ENCODE measurements at regions not wholly inside any gene's neighbourhood (a gene's known extent, or its start where the extent isn't known, plus 50 kb on each side); places are given as distances from the start of the nearest gene placed in this dataset.
A peak's percentile ranks its signal among the peaks of the same experiment; 100 is the strongest.
"Not testable (repeated sequence)": the region's sequence is repeated elsewhere in the genome, so short reads cannot be mapped to it uniquely, and the experiment has no call there.

- no peak for DNase-seq
- intact Hi-C loops (cut with DNase I): no loop called here
These were observed 297.6 kb upstream of the ZNF507 start for GRCh38 chr19:32047788-32048187.

DNA sequence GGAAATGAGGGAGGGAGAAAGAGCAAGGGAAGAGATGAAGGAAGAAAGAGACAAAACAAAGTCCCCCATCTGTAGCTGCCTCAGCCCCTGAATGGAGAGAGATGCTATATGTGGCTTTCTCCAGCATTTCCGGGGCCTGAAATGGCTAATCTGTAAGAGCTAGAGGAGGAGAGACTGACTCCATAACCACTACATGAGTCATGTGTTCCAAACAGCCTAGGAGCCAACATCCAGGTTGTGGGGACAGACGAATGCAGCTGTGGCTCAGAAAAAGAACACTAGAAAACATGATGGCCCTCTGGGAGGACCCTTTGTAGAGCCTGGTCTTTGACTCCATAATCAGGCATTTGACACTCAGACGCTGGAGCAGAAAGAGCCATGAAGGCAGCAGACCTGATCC lies 292.0 kb upstream of the ZNF507 start:
- intact Hi-C loops (cut with DNase I): no loop called here
- no peak for DNase-seq

- peak in 1 of 10 donors; percentile 11 for DNase-seq
- intact Hi-C loops (cut with DNase I): no loop called here
These were observed 291.5 kb upstream of the ZNF507 start for GRCh38 chr19:32053861-32054260.

DNA sequence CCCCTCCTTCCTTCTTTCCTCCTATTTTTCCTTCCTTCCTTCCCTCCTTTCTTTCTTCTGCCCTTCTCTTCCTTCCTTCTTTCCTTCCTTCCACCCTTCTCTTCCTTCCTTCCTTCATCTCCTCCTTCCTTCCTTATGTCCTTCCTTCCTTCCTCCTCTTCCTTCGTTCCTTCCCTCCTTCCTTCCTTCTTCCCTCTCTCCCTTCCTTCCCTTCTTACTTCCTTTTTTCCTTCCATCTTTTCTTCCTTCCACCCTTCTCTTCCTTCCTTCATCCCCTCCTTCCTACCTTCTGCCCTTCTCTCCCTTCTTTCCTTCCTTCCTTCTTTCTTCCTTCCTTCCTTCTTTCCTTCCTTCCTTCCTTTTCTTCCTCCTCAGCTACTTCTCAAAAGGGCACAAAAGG lies 287.3 kb upstream of the ZNF507 start:
- intact Hi-C loops (cut with DNase I): no loop called here
- DNase-seq: no peak

DNA sequence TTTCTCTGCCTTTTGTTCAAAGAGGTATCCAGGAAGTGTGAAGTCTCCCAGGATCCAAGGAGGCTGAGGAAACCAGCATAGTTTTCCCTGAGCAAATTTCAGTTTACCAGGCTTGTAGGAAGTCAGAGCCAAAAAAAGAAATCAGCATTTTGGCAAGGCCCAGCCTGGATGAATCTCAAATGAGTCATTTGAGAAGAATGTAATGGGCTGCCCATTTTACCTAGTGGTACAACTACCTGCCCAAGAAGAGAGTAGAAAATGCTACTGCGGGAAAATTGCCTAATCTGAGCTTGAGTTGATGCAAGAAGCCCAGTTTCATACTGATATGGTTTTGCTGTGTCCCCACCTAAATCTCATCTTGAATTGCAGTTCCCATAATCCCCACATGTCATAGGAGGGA lies 284.1 kb upstream of the ZNF507 start:
- intact Hi-C loops (cut with DNase I): no loop called here
- no peak for DNase-seq

GRCh38 chr19:32063601-32064000 lies 281.8 kb upstream of the ZNF507 start:
- no peak for DNase-seq
- intact Hi-C loops (cut with DNase I): no loop called here

DNA sequence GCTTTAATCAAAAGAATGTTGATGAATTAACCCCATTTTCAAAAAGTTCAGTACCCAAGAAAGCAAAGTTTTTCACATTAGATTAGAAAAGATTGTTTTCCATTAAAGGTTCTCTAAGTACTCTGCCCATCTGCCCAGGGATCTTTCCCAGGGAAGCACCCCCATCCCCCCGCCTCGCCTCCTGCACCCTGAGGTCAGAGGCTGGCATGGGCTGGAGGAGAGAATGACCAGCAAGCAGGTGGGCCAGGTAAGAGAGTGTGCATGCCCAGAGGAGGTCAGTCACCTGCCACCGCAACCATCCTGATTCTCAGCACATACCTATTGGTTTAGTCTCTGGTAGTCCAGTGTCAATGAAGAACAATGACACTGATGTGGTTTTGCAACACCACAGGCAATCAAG lies 279.4 kb upstream of the ZNF507 start:
- peak in 1 of 10 donors; percentile 63 for DNase-seq
- intact Hi-C loops (cut with DNase I): no loop called here

DNA sequence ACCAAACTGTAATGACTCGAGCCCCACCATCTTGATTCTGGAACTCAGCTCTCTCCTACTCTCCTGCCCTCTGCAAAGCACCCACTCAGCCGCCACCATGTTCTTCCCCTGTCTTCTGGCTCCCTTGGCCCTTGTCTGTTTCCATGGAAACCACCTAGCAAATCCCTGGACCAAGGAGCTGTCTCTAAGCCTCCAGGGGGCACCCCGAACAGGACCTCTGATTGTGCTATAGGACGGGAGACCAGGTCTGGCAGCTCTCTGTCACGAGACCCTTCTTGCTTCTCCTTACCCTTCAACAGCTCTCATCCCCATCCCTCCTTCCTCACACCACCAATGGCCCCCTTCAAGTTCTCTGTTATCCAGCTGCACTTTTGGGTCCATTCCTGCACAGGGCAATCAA lies 277.7 kb upstream of the ZNF507 start:
- intact Hi-C loops (cut with DNase I): no loop called here
- DNase-seq: peak in 1 of 10 donors; percentile 61

DNA sequence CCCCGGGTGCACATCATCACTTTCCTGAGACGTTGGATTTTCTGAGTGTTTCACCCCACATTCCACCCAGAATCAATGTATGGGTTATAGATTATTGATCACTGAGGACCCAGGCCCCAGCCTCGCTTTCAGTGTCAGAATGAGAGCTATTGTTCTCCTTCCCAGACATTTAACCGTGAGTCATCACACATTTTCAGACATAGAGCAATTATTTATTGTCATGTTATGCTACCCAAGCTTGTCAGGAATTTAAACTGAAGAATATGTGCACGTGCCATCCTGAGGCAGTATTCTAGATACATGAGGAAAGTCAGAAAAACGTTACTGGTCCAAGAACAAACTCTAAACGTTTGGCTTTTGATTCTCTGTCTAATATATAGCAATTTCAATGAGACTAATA lies 276.6 kb upstream of the ZNF507 start:
- peak in 1 of 10 donors; percentile 6 for DNase-seq
- intact Hi-C loops (cut with DNase I): no loop called here

GRCh38 chr19:32070101-32070500 lies 275.3 kb upstream of the ZNF507 start:
- DNase-seq: peak in 1 of 10 donors; percentile 67
- intact Hi-C loops (cut with DNase I): no loop called here

GRCh38 chr19:32082028-32082427 lies 263.4 kb upstream of the ZNF507 start:
- intact Hi-C loops (cut with DNase I): no loop called here
- DNase-seq: no peak

GRCh38 chr19:32084756-32085363 lies 260.6 kb upstream of the ZNF507 start:
- intact Hi-C loops (cut with DNase I); DNase-seq: not testable (repeated sequence)

DNA sequence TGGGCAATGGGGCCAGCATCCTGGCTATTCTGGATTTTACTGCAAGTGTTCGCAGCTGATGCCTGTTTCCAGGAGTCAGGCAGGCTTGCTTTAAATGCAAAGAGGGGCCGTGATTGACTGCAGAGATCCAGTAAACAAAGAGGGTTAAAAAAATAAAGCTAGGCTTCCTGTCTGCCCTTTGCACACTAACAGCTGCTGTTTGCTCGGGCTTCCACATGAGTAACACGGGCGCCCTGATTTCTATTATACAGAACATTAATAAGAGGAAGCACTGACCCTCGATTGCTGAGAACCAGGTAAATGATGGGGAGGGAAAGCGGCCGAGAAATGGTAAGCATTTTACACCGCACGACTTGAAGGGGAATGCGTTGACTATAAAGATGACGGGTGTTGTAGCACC lies 254.2 kb upstream of the ZNF507 start:
- DNase-seq: no peak

GRCh38 chr19:32097011-32097410 lies 248.4 kb upstream of the ZNF507 start:
- intact Hi-C loops (cut with DNase I): no loop called here
- no peak for DNase-seq

More for the DNA sequence above, 254.2 kb upstream of the ZNF507 start:
- intact Hi-C loops (cut with DNase I): no loop called here

- no peak for DNase-seq
- intact Hi-C loops (cut with DNase I): no loop called here
These were observed 247.8 kb upstream of the ZNF507 start for GRCh38 chr19:32097620-32098019.

DNA sequence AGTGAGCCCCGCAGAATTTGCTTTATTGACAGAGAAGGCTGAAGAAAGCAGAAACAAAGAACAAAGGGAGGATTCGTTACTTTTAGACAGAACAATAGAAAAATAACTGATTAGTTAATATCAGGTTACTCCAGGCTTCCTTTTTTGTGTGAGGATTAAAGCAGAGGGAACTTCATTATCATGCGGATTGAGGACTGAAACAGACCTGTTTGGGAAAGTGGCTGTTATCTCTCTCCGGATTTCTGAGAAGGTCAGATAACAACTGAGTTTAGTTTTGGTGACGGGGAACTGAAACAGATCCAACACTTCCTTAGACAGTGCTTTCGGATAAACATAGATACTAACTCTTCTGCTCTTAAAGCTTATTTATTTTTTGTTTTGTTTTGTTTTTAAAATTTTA lies 246.4 kb upstream of the ZNF507 start:
- no peak for DNase-seq
- intact Hi-C loops (cut with DNase I): no loop called here

- intact Hi-C loops (cut with DNase I): no loop called here
- no peak for DNase-seq
These were observed 244.2 kb upstream of the ZNF507 start for GRCh38 chr19:32101206-32101605.

GRCh38 chr19:32103541-32103940 lies 241.9 kb upstream of the ZNF507 start:
- no peak for DNase-seq
- intact Hi-C loops (cut with DNase I): no loop called here

- intact Hi-C loops (cut with DNase I): no loop called here
- DNase-seq: no peak
These were observed 241.1 kb upstream of the ZNF507 start for GRCh38 chr19:32104153-32104849.

GRCh38 chr19:32104850-32105235 lies 240.6 kb upstream of the ZNF507 start:
- intact Hi-C loops (cut with DNase I): no loop called here

GRCh38 chr19:32105527-32106310 lies 239.7 kb upstream of the ZNF507 start:
- DNase-seq: no peak
- intact Hi-C loops (cut with DNase I): no loop called here

More at GRCh38 chr19:32104850-32105235, 240.6 kb upstream of the ZNF507 start:
- DNase-seq: no peak

DNA sequence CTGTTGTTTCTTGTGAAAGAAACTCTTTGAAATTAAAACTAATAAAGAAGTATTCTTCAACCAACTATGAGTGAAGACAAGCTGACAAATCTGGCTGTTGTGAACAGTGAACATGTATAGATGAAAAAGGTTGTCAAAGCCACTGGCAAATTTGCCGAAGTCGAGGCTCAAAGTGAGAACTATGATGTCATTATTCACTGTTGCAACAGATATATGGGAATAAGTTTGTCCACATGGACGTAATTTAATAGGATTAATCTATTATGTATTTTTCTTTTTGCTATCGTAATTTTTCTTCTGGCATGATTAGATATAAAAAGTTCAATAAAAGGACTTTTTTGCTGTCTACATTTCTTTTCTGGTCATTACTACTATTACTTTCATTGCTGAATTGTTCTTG lies 223.2 kb upstream of the ZNF507 start:
- no peak for DNase-seq
- intact Hi-C loops (cut with DNase I): no loop called here

Data from posterior cingulate gyrus (tissue), 11 donors.